DND-41 (cell line): ENCODE measurements at regions not wholly inside any gene's neighbourhood (a gene's known extent, or its start where the extent isn't known, plus 50 kb on each side); places are given as distances from the start of the nearest gene placed in this dataset.

ENCODE experiments used
- ATAC-seq: fragments of 200-7000 bp; cut with Tn5 transposase; 3 replicates; pipeline ENCODE4 v1.9.1; 2021; ENCODE audit warnings: low read depth; ENCODE audit not compliant: insufficient read depth
- DNase-seq: peaks from one replicate; pipeline ENCODE4 v3.0.0-alpha.2; 2020
- H2AFZ ChIP-seq: 2 replicates; pipeline ENCODE4 v1.6.0; 2012; ENCODE audit warnings: low read depth, low read length
- H3K27ac ChIP-seq: 2 replicates; pipeline ENCODE4 v1.5.1; 2012; ENCODE audit warnings: low read length, inconsistent platforms
- H3K27me3 ChIP-seq: fragments of 200-600 bp; sonication (generic); 2 replicates; pipeline ENCODE4 v1.6.0; 2012; ENCODE audit warnings: low read length, mild to moderate bottlenecking, inconsistent platforms; ENCODE audit not compliant: insufficient read depth, poor library complexity
- H3K36me3 ChIP-seq: 2 replicates; pipeline ENCODE4 v1.5.1; 2012; ENCODE audit warnings: low read length, inconsistent platforms; ENCODE audit not compliant: insufficient read depth
- H3K4me1 ChIP-seq: 2 replicates; pipeline ENCODE4 v1.5.1; 2012; ENCODE audit warnings: mild to moderate bottlenecking, low read length; ENCODE audit not compliant: insufficient read depth
- H3K4me2 ChIP-seq: 2 replicates; pipeline ENCODE4 v1.6.0; 2012; ENCODE audit warnings: mild to moderate bottlenecking, moderate library complexity, low read length, inconsistent platforms; ENCODE audit not compliant: insufficient read depth
- H3K4me3 ChIP-seq, 2 experiments: fragments of 200-600 bp in 1 of 2; shearing (Covaris generic) in 1 of 2; 2 replicates each; pipeline ENCODE4 v1.5.1; 2012 to 2016; ENCODE audit warnings: inconsistent platforms in 2 of 2, low read length in 2 of 2, mild to moderate bottlenecking in 2 of 2, low read depth in 1 of 2, moderate library complexity in 1 of 2
- H3K79me2 ChIP-seq: 2 replicates; pipeline ENCODE4 v1.6.0; 2012; ENCODE audit warnings: low read length, inconsistent platforms; ENCODE audit not compliant: insufficient read depth
- H3K9ac ChIP-seq: 2 replicates; pipeline ENCODE4 v1.6.0; 2012; ENCODE audit warnings: low read depth, mild to moderate bottlenecking, inconsistent platforms, low read length, moderate library complexity
- H3K9me3 ChIP-seq: 2 replicates; pipeline ENCODE4 v1.5.1; 2012; ENCODE audit warnings: low read length, moderate library complexity, mild to moderate bottlenecking, inconsistent platforms; ENCODE audit not compliant: insufficient read depth, severe bottlenecking
- H4K20me1 ChIP-seq: 2 replicates; pipeline ENCODE4 v1.6.0; 2012; ENCODE audit warnings: low read length; ENCODE audit not compliant: insufficient read depth
- EZH2 ChIP-seq: IDR thresholded peaks from 3 replicates; pipeline ENCODE4 v1.6.1; 2012; ENCODE audit warnings: borderline replicate concordance, low read depth, mild to moderate bottlenecking, moderate library complexity, low read length, inconsistent platforms; ENCODE audit not compliant: severe bottlenecking
- TF ChIP-seq, protein P1 (sequence below): IDR thresholded peaks from 2 replicates; pipeline ENCODE4 v1.5.1; 2012; ENCODE audit warnings: borderline replicate concordance, low read length, moderate library complexity, mild to moderate bottlenecking; ENCODE audit not compliant: poor library complexity, severe bottlenecking; ENCODE audit errors: extremely low read depth

DNA sequence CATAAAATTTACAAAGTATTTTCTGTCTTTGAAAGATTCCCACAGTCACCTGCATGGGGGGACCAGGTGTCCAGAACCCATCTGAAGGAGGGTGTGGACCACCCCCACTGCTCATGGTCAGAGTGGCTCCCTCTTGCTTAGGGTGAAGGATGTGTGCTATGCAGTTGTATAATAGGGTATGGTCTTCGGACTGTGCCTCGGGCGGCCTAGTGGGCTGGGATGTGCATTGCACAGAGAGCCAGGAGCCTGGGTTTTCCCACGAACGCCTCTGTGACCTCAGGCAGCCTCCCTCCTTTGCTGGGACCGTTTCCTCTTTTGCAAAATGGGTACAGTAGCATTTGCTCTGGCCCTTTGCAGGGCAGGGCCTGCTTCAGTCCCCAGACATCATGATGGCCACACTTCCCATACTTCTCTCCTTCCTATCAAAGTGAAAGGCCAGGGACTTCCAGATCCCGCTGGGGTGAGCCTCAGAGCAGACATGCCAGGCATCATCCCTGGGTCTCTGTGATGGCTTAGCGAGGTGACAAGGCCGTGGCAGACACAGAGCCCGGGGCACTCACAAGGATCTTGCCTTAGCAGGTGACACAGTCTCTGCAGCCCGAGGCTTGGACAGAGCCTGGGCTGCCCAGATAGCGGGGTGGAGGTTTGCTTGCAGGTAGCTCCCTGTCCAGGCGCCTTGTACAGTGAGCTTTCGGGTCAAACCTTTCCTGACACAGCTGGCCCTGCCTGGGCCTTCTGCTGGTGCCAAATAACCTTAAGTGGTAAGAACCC, 59.4 kb upstream of the ZNF536 start:
- H3K36me3 ChIP-seq, result no peaks in the 10 kb centered on the region
- DNase-seq (no peak), ATAC-seq (no peak)
- H3K4me1 ChIP-seq, result no peaks in the 10 kb centered on the region
- no peak overlapping the region for H3K4me2 ChIP-seq
- H3K9ac ChIP-seq, result no peak overlapping the region
- H3K9me3 ChIP-seq, result no peaks in the 10 kb centered on the region
- TF ChIP-seq EZH2, result no peak
- TF ChIP-seq, protein P1, sequence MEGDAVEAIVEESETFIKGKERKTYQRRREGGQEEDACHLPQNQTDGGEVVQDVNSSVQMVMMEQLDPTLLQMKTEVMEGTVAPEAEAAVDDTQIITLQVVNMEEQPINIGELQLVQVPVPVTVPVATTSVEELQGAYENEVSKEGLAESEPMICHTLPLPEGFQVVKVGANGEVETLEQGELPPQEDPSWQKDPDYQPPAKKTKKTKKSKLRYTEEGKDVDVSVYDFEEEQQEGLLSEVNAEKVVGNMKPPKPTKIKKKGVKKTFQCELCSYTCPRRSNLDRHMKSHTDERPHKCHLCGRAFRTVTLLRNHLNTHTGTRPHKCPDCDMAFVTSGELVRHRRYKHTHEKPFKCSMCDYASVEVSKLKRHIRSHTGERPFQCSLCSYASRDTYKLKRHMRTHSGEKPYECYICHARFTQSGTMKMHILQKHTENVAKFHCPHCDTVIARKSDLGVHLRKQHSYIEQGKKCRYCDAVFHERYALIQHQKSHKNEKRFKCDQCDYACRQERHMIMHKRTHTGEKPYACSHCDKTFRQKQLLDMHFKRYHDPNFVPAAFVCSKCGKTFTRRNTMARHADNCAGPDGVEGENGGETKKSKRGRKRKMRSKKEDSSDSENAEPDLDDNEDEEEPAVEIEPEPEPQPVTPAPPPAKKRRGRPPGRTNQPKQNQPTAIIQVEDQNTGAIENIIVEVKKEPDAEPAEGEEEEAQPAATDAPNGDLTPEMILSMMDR, result no peak
- no peak overlapping the region for H3K4me3 ChIP-seq
- no peaks in the 10 kb centered on the region for H3K79me2 ChIP-seq
- no peaks in the 10 kb centered on the region for H3K27me3 ChIP-seq
- no peak overlapping the region for H3K27ac ChIP-seq
- no peaks in the 10 kb centered on the region for H4K20me1 ChIP-seq
- no peak overlapping the region for H2AFZ ChIP-seq

DNA sequence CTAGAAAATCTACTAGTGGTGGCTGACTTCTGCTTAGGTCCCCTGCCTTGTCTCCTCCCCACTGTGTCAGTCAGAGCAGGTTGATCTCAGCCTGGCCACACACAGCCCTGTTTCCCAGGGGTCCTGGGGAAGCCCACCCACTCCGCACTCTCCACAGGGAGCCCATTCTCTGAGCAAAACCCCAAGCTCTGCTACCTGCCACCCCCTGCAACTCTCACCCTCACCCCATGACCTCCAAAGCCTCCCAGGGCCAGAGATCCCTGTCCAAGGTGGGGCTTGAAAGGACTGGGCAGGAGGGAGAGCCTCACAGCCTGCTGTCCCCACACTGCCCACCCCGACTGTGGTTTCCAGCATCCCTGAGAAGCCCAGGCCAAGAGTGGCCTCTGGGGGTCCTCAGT, 58.8 kb upstream of the ZNF536 start:
- no peaks in the 10 kb centered on the region for H3K4me1 ChIP-seq
- H3K9ac ChIP-seq, result no peak overlapping the region
- TF ChIP-seq EZH2, result no peak
- TF ChIP-seq, protein P1, result no peak
- DNase-seq, result no peak
- no peak overlapping the region for H2AFZ ChIP-seq
- no peak overlapping the region for H3K4me3 ChIP-seq
- H4K20me1 ChIP-seq, result no peaks in the 10 kb centered on the region
- H3K27me3 ChIP-seq, result no peaks in the 10 kb centered on the region
- no peak overlapping the region for H3K4me2 ChIP-seq
- no peaks in the 10 kb centered on the region for H3K36me3 ChIP-seq
- H3K79me2 ChIP-seq, result no peaks in the 10 kb centered on the region
- no peak overlapping the region for H3K27ac ChIP-seq
- no peaks in the 10 kb centered on the region for H3K9me3 ChIP-seq
- no peak for ATAC-seq

DNA sequence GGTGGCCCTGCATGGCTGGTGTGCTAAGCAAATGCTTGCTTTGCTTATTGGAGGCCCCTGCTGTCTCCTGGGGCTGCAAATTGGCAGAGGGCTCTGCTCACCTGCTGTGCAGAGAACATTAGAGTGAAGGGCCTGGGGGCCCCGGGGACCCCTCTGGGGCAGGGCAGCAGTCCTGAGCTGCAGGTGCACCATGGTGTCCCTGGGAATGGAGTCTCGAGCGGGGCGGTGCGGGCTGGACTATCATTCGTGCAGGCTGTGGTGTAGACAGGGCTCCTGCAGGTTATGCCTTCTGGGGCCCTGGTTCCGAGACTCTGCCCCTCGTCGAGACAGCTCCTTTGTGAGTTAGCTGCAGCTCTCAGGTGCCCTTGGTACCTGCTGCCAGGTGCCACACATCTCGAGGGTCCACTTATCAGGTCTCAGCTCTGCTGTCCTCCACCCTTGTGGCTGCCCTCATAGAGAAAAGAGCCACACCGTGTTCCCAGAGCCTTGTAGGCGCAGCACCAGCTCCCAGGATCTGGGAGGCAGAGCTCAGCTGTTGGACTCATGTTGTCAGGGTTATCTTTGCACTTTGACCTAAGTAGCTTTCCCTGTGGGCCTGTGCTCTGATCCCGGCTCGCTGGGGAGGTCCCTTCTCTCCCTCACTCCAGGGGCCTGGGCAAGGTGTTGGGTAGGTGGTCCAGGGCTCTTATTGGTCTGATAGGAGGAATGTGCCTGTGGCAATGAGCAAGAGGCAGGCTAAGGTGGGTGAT, 58.0 kb upstream of the ZNF536 start:
- no peak for ATAC-seq

More for the DNA sequence above, 58.0 kb upstream of the ZNF536 start:
- no peaks in the 10 kb centered on the region for H3K27me3 ChIP-seq
- no peak for TF ChIP-seq EZH2
- TF ChIP-seq, protein P1, result no peak
- H4K20me1 ChIP-seq, result no peaks in the 10 kb centered on the region
- no peaks in the 10 kb centered on the region for H3K36me3 ChIP-seq
- H3K4me2 ChIP-seq, result no peak overlapping the region
- no peaks in the 10 kb centered on the region for H3K4me1 ChIP-seq
- no peak overlapping the region for H3K9ac ChIP-seq
- DNase-seq, result no peak
- no peak overlapping the region for H3K4me3 ChIP-seq
- H3K79me2 ChIP-seq, result no peaks in the 10 kb centered on the region
- no peaks in the 10 kb centered on the region for H3K9me3 ChIP-seq
- no peak overlapping the region for H3K27ac ChIP-seq
- no peak overlapping the region for H2AFZ ChIP-seq
